ENCODE measurements at regions not wholly inside any gene's neighbourhood (a gene's known extent, or its start where the extent isn't known, plus 50 kb on each side); places are given as distances from the start of the nearest gene placed in this dataset.
A peak's percentile ranks its signal among the peaks of the same experiment; 100 is the strongest.
"Not testable (repeated sequence)": the region's sequence is repeated elsewhere in the genome, so short reads cannot be mapped to it uniquely, and the experiment has no call there.

DNA sequence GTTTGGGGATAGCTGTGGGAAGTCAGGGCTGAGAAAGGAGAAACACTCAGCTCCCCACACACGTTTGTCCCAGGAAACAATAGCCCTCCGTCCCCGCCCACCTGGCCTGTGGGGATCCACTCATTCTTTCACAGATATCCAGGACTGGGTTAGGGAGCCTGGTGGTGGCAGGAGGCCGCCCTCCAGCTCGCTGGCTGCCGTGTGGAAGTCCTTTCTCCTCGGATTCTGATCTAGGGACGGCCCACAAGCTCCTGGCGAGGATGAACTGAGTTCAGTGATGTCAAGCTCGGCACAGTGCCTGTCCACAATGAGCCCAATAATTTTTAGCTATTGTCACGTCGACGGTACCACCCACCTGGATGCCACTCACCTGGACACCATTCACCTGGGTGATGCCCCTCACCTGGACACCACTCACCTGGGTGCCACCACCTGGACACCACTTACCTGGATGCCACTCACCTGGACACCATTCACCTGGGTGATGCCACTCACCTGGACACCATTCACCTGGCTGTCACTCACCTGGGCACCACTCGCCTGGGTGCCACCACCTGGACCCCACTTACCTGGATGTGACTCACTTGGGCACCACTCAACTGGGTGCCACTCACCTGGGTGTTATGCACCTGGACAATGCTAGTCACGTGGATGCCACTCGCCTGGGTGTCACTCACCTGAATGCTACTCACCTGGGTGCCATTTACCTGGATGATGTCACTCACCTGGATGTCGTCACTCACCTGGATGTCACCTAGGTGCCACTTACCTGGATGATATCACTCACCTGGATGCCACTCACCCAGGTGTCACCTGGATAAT lies 172.5 kb upstream of the FOXF1 start:
- DNase-seq: no peak

GRCh38 chr16:86338403-86339115 lies 171.8 kb upstream of the FOXF1 start:
- DNase-seq: no peak

DNA sequence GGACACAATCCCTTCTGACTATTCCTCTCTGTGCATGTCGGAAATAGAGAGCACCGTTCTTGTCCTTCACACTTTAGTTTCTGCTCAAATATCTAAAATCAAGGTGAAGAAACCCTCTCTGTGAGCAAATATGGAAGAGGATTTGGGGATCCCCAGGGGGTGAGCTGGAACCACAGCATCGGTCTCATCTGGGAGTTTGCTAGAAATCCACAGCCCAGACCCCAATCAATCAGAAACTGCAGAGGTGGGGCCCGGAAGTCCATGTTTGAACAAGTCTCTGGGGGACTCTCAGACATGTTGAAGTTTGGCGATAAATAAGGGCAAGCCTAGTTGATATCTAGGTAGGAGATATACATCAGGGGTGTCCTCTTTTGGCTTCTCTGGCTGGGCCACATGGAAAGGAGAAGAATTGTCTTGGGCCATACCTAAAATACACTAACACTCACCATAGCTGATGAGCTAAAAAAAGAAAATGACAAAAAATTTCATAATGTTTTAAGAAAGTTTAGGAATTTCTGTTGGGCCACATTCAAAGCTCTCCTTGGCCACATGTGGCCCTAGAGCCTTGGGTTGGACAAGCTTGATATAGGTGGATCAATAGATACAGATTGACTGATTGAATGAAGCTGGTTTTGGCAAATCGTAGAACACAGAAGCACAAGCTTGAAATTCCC lies 168.0 kb upstream of the FOXF1 start:
- no peak for DNase-seq

DNA sequence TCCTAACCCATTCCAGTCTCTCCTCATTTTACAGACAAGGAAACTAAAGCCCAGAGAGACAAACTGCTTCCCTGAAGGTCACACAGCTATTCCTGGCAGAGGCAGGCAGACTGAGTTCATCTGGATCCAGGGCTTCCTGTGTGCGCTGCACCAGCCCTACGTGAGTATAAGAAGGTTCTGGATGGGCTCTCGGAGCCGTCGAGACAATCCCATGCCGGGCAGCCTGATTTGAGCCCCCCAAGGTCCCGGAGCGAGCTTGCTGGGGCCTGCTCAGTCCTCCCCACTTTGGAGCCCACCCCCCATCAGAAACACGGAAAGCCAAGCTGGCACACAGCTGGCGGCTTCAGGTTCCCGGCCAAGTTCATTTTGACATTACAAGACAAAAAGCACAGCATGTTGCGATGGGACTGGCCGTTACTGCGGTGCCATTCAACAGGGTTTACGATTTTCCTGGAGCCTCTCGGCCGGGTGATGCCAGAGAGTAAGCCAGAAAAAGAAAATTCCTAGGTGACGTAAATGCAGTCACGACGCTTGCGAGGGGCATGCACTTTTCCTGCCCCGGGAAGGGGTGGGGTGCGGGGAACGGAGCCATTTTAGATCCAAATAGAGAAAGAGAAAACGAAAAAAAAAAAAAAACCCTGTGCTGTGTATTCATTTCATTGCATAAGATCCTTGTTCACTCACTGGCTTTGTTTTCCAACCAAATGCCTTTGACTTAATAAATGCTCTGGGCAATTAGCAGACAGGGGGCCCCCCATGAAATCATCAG lies 167.1 kb upstream of the FOXF1 start:
- no peak for DNase-seq

GRCh38 chr16:86343796-86344585 lies 166.3 kb upstream of the FOXF1 start:
- DNase-seq: no peak

DNA sequence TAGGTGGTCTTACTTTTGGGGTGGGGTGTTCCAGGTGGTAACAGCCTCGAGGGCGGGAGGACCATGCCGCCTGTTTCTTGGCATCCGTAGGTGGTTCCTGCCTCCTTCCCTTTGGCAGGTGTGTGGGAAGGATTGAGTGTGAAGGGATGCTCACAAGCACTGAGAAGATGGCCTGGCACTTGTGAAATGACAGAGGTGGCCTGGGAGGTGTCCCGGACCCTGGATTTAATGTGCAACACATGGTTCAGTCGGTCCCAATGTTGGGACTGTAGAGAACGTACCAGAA lies 165.8 kb upstream of the FOXF1 start:
- DNase-seq: no peak

- DNase-seq: no peak
Measured at GRCh38 chr16:86344881-86345280, 165.4 kb upstream of the FOXF1 start.

DNA sequence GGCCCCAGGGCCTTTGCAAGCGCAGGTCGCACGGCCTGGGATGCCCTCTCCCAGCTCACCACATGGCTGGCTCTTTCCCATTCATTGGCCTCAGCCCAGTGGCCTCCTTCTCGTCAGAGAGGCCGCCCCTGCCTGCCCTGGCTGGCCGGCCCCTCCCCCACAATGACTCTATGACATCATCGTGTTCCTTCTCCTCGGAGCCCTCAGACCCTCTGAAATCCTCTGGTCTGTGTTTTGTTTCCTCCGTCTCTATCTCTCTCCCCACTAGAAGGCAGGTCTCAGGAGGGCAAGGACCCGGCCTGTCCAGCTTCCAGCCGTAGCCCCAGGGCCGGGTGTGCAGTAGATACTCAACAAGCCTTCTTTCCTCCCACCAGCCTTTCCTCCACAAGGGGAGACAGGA lies 164.8 kb upstream of the FOXF1 start:
- no peak for DNase-seq

DNA sequence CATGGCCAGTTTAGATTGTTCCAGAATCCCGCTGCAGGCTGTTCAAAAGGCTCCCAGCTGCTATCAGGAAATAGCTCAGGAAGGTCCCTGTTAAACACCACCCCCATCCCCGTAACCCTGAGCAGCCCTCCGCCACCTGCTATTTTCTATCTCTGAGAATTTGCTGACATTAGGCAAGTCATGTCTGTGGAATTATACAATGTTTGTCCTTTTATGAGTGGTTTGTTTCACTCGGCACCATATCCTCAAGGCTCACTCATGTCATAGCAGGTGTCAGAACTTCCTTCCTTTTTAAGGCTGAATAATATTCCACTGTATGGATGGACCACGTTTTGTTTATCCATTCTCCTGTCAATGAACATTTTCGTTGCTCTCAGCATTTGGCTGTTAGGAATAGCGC lies 164.3 kb upstream of the FOXF1 start:
- no peak for DNase-seq

DNA sequence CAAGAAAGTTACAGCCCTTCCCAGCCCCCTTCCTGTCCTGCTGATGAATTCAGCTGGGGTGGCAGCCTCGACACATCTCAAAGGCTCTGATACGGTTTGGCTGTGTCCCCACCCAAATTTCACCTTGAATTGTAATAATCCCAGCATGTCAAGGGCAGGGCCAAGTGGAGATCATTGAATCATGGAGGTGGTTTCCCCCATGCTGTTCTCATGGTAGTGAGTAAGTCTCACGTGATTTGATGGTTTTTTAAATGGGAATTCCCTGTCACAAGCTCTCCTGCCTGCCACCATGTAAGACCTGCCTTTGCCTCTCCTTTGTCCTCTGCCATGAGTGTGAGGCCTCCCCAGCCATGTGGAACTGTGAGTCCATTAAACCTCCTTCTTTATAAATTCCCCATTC lies 163.2 kb upstream of the FOXF1 start:
- no peak for DNase-seq

- no peak for DNase-seq
Measured at GRCh38 chr16:86347916-86348555, 162.3 kb upstream of the FOXF1 start.

- no peak for DNase-seq
Measured at GRCh38 chr16:86349338-86349900, 160.9 kb upstream of the FOXF1 start.

- no peak for DNase-seq
Measured at GRCh38 chr16:86350289-86350688, 160.0 kb upstream of the FOXF1 start.

- no peak for DNase-seq
Measured at GRCh38 chr16:86351041-86351784, 159.1 kb upstream of the FOXF1 start.

- DNase-seq: not testable (repeated sequence)
Measured at GRCh38 chr16:86351785-86352139, 158.6 kb upstream of the FOXF1 start.

- DNase-seq: peak; percentile 13
Measured at GRCh38 chr16:86353148-86353547, 157.2 kb upstream of the FOXF1 start.

GRCh38 chr16:86353948-86354347 lies 156.4 kb upstream of the FOXF1 start:
- no peak for DNase-seq

DNA sequence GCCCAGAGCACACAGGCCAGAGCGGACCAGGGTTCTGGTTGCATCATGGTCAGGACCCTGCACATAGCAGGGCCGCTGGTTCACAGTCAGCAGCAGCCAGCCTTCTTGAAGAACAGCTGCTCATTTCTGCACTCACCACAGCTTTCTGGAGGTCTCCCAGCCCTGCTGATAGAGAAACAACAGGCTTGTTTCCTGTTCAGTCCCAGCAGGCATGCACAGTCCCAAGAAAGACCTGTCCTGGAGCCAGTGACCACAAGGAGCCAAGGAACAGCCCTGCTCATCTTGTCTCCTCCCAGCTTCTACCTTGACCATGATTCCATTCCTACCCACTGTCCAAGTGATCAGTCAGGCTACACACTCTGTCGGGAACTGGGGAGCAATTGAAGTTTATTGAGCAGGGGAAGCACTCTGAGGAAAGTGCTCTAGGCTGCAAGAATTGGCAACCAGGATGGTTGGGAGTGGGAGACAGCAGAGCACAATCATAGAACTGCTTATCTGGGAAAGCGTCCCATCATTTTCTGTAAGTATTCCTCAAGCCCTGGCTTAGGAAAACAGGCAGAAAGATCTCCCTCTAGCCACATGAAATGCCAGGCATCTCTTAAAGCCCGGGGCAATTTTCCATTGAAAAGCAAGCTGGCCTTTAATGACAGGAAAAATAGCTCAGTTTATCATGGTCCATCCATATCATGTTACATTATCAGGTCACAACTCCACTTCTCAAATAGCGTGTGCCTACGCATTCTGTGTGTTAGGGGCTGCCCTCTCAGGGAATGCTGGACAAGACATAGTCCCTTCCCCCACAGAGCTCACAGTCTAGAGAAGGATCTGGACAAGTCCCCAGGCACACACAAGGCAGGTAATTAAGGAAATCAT lies 155.4 kb upstream of the FOXF1 start:
- peak; percentile 59 for DNase-seq

DNA sequence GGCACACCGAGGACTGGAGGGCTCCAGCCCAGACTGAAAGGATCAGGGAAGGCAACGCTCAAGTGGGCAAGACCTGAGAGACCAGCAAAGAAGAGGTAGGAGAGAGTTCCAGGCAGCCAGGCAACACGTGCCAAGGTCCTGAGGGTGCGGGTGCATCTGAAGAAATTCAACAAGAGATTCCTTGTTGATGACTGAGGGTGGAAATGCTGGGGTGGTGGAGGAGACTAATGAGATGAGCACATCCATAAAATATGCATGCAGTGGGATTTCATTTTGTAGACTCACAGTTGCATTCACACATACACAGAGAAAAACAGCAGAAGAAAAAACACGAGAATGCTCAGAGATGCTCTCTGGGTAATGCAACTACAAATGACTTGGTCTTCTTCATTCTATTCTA lies 154.8 kb upstream of the FOXF1 start:
- peak; percentile 67 for DNase-seq

- peak; percentile 58 for DNase-seq
Measured at GRCh38 chr16:86355951-86356350, 154.4 kb upstream of the FOXF1 start.

All from T1000 (cell line).